ENCODE measurements at regions not wholly inside any gene's neighbourhood (a gene's known extent, or its start where the extent isn't known, plus 50 kb on each side); places are given as distances from the start of the nearest gene placed in this dataset.
"Not testable (repeated sequence)": the region's sequence is repeated elsewhere in the genome, so short reads cannot be mapped to it uniquely, and the experiment has no call there.

DNA sequence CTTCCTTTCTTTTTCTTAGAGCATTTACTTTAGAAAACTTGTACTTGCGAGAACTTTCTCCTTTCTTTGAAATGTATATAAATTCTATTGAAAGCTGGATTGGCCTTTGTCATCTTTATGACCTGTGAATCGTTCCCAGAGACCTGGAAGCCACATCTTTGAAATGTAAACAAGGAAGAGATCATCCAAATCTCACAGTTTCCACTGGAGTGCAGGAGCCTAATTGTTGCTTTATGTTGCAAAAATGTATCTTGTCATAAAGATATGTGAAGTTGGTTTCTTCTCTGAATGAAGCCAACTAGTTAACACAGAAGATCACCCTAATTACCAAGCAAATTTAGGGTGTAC, 1101.8 kb downstream of the TAF11L14 start:
- no peak overlapping the region for H3K4me3 Mint-ChIP-seq (ENCODE audit: low read depth)
- H3K9me3 Mint-ChIP-seq (ENCODE audit: low read depth), result no peaks in the 10 kb centered on the region
- H3K4me1 Mint-ChIP-seq (ENCODE audit: low read depth), result no peaks in the 10 kb centered on the region
- DNase-seq (ENCODE audit: low spot score, unreplicated experiment), result no peak
- no peaks in the 10 kb centered on the region for H3K36me3 Mint-ChIP-seq (ENCODE audit: insufficient read depth)
- H3K27ac Mint-ChIP-seq, result no peak overlapping the region
- H3K27me3 Mint-ChIP-seq, result peaks cover 2% of the 10 kb centered on the region
- TF ChIP-seq, protein P1, sequence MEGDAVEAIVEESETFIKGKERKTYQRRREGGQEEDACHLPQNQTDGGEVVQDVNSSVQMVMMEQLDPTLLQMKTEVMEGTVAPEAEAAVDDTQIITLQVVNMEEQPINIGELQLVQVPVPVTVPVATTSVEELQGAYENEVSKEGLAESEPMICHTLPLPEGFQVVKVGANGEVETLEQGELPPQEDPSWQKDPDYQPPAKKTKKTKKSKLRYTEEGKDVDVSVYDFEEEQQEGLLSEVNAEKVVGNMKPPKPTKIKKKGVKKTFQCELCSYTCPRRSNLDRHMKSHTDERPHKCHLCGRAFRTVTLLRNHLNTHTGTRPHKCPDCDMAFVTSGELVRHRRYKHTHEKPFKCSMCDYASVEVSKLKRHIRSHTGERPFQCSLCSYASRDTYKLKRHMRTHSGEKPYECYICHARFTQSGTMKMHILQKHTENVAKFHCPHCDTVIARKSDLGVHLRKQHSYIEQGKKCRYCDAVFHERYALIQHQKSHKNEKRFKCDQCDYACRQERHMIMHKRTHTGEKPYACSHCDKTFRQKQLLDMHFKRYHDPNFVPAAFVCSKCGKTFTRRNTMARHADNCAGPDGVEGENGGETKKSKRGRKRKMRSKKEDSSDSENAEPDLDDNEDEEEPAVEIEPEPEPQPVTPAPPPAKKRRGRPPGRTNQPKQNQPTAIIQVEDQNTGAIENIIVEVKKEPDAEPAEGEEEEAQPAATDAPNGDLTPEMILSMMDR (IDR thresholded peaks at IDR 0.05; ENCODE audit: unreplicated experiment), result no peak

DNA sequence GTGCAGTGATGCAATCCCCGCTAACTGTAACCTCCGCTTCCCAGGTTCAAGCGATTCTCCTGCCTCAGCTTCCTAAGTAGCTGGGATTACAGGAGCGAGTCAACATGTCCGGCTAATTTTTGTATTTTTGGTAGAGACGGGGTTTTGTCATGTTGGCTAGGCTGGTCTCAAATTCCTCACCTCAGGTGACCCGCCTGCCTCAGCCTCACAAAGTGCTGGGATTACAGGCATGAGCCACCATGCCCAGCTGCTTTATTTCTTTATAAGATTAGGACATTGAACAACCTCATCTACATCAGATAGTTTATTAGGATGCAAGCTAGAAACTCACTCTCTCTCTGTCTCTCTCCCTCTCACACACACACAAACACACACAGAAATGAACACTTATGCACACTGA, 1102.5 kb downstream of the TAF11L14 start:
- H3K27ac Mint-ChIP-seq; H3K4me3 Mint-ChIP-seq (ENCODE audit: low read depth); H3K36me3 Mint-ChIP-seq (ENCODE audit: insufficient read depth); H3K4me1 Mint-ChIP-seq (ENCODE audit: low read depth); H3K9me3 Mint-ChIP-seq (ENCODE audit: low read depth); H3K27me3 Mint-ChIP-seq; DNase-seq (ENCODE audit: low spot score, unreplicated experiment): not testable (repeated sequence)

DNA sequence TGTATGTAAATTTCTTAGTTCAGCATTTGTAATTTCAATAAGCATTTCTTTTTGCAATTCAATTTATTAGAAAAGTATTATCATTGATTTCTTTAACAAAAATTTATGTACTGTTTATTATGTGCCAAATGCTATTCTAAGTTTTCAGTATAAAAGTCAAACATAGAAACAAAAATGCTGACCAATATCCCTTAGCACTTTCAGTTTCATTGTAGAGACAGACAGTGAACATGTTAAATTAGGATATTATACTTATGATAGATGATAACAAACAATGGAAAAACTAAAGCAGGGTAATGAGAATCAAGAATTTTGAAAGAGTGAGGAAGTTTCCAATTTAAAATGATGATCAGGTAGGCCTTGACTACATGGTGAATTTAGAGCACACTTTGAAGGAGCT, 1106.0 kb downstream of the TAF11L14 start:
- H3K27me3 Mint-ChIP-seq, result peaks cover 2% of the 10 kb centered on the region
- no peak overlapping the region for H3K27ac Mint-ChIP-seq
- H3K9me3 Mint-ChIP-seq (ENCODE audit: low read depth), result peaks cover 5% of the 10 kb centered on the region
- no peak for DNase-seq (ENCODE audit: low spot score, unreplicated experiment)
- no peaks in the 10 kb centered on the region for H3K36me3 Mint-ChIP-seq (ENCODE audit: insufficient read depth)
- H3K4me3 Mint-ChIP-seq (ENCODE audit: low read depth), result no peak overlapping the region
- TF ChIP-seq, protein P1 (IDR thresholded peaks at IDR 0.05; ENCODE audit: unreplicated experiment), result no peak
- no peaks in the 10 kb centered on the region for H3K4me1 Mint-ChIP-seq (ENCODE audit: low read depth)

DNA sequence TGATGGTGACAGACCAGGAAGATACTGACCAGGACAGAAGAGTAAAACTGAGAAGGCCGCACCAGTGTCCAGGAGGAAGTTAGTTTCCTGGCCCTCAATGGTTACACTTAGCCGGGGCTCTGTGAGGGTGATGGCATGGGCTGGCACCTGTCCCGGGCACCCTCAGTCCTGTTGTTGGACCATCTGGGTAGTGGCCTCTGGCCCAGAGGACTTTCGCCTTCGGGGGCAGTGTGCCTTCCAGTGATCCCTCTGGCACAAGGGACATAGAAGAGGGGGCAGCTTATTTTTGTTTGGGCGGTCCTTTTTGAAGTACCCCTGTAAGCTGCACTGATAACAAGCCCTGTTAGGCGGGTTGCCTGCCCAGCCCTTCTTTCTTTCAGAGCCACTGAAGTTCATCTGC, 1108.6 kb downstream of the TAF11L14 start:
- Mint-ChIP-seq H3K9me3 (ENCODE audit: low read depth) (peaks cover 12% of the 10 kb centered on the region), H3K4me1 (ENCODE audit: low read depth) (no peaks in the 10 kb centered on the region), H3K27ac (no peak overlapping the region), H3K36me3 (ENCODE audit: insufficient read depth) (no peaks in the 10 kb centered on the region), H3K27me3 (no peaks in the 10 kb centered on the region), H3K4me3 (ENCODE audit: low read depth) (no peak overlapping the region)
- DNase-seq (ENCODE audit: low spot score, unreplicated experiment), result no peak
- TF ChIP-seq, protein P1 (IDR thresholded peaks at IDR 0.05; ENCODE audit: unreplicated experiment), result no peak

DNA sequence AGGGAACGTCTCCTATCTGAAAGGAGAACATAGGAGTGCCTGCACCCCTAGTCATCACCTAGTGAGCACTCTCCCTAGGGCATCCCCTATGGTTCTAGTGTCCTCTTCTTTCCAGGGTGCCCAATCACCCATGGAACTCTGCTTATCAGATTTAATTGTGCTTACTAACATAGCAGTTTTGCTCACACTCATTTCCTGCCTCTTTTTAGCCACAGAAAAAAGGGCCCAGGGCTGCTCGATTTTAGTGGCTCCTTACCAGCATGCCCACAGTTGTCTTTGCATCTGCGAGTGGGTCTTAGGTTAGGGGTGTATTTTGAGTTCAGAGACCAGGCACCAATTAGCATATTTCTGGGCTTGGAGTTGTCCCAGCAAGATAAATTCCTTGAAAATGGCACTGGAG, 1110.2 kb downstream of the TAF11L14 start:
- H3K9me3 Mint-ChIP-seq (ENCODE audit: low read depth), result peaks cover 12% of the 10 kb centered on the region
- no peak overlapping the region for H3K4me3 Mint-ChIP-seq (ENCODE audit: low read depth)
- H3K27me3 Mint-ChIP-seq, result no peaks in the 10 kb centered on the region
- no peak for DNase-seq (ENCODE audit: low spot score, unreplicated experiment)
- H3K4me1 Mint-ChIP-seq (ENCODE audit: low read depth), result no peaks in the 10 kb centered on the region
- TF ChIP-seq, protein P1 (IDR thresholded peaks at IDR 0.05; ENCODE audit: unreplicated experiment), result no peak
- no peaks in the 10 kb centered on the region for H3K36me3 Mint-ChIP-seq (ENCODE audit: insufficient read depth)
- H3K27ac Mint-ChIP-seq, result no peak overlapping the region

DNA sequence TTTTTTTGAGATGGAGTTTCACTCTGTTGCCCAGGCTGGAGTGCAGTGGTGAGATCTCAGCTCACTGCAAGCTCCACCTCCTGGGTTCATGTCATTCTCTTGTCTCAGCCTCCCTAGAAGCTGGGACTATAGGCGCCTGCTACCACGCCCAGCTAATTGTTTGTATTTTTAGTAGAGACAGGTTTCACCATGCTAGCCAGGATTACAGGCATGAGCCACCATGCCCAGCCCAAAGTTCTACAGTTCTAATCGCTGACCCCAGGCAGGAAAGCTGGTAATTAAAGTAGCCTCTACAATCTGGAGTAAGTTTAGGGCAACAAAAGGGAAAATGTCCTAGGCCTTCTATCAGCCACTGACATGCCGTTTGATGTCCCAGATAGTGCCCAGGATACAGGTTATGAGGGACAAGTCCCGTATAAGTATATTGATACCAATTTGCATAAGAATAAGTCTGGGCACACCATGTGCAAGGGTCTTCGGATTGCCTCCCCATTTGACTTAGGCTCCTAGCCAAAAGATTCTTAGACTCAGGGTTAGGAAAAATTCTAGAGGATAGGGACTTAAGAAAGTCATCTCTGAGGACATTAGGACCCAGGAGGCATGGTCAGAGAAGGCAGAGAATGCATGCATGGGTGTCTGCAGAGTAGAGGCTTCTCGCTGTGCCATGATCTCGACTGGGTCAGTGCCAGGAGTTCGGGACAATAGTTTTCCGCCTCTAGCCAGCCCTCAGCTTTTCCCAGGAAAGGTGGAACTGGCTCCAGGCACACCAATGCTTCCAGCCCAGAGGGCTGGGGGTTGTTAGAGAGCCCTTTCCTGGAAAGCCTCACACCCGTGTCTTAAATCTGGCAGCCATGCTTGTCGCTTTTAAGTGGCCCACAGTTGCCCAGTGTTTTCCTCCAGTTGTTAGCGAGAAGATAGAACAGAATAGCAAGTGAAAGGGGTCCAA, 1111.1 kb downstream of the TAF11L14 start:
- peaks cover 12% of the 10 kb centered on the region for H3K9me3 Mint-ChIP-seq (ENCODE audit: low read depth)
- H3K36me3 Mint-ChIP-seq (ENCODE audit: insufficient read depth), result no peaks in the 10 kb centered on the region
- DNase-seq (ENCODE audit: low spot score, unreplicated experiment), result no peak
- no peaks in the 10 kb centered on the region for H3K4me1 Mint-ChIP-seq (ENCODE audit: low read depth)
- TF ChIP-seq, protein P1 (IDR thresholded peaks at IDR 0.05; ENCODE audit: unreplicated experiment), result no peak
- no peaks in the 10 kb centered on the region for H3K27me3 Mint-ChIP-seq
- H3K27ac Mint-ChIP-seq, result no peak overlapping the region
- H3K4me3 Mint-ChIP-seq (ENCODE audit: low read depth), result no peak overlapping the region

All from progenitor cell of endocrine pancreas (in vitro differentiated cells).